ENCODE measurements at regions not wholly inside any gene's neighbourhood (a gene's known extent, or its start where the extent isn't known, plus 50 kb on each side); places are given as distances from the start of the nearest gene placed in this dataset.
"Not testable (repeated sequence)": the region's sequence is repeated elsewhere in the genome, so short reads cannot be mapped to it uniquely, and the experiment has no call there.

DNA sequence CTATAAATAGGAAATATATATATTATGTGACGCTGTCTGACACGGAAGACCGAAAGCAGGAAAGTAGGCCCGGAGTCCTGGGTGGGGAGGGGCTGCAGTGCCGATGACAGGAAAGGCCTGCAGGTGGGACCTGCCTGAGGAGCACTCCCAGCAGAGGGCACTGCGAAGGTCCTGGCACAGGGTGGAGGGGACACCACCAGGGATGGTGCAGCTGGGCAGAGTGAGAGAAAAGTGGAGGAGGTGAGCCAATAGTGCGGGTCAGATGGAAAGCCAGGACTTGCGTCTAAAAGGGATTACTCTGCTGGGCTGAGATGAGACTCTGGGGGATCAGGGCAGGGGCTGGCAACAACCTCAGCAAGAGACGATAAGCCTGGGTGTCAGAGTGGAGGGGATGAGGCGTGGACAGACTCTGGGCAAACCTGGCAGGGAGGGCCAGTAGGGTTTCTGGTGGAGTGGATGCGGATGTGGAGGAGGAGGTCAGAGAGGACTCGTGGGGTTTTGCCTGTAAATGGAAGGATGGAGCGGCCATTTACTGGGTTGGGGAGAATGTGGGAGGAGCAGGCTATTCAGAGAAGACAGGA, 118.2 kb upstream of the ZNF746 start:
- DNase-seq (no peak), FAIRE-seq (no peak)
- Histone ChIP-seq H3K4me3 (ENCODE audit: low read depth in 1 of 3, low read length in 3 of 3) (no peak overlapping the region), H3K36me3 (ENCODE audit: control insufficient read depth in 3 of 3, insufficient read depth in 2 of 3, low read depth in 1 of 3, low read length in 3 of 3) (peaks cover 11 to 88% (median 34%) of the 10 kb centered on the region in 3 donors), H3K9me3 (ENCODE audit: control insufficient read depth in 2 of 2, insufficient read depth in 1 of 2, low read depth in 1 of 2, low read length in 1 of 2) (no peaks in the 10 kb centered on the region), H3K4me1 (ENCODE audit: control insufficient read depth in 3 of 3, insufficient read depth in 2 of 3, low read depth in 1 of 3, low read length in 2 of 3) (no peaks in the 10 kb centered on the region), H3K27ac (ENCODE audit: low read depth in 1 of 3, low read length in 2 of 3) (no peak overlapping the region), H3K27me3 (ENCODE audit: control insufficient read depth in 3 of 3, insufficient read depth in 3 of 3, low read length in 3 of 3) (no peaks in the 10 kb centered on the region)
- 87 to 93% (median 92%) methylated on average over 13 of the region's 13 CpGs for WGBS, 3 donors

DNA sequence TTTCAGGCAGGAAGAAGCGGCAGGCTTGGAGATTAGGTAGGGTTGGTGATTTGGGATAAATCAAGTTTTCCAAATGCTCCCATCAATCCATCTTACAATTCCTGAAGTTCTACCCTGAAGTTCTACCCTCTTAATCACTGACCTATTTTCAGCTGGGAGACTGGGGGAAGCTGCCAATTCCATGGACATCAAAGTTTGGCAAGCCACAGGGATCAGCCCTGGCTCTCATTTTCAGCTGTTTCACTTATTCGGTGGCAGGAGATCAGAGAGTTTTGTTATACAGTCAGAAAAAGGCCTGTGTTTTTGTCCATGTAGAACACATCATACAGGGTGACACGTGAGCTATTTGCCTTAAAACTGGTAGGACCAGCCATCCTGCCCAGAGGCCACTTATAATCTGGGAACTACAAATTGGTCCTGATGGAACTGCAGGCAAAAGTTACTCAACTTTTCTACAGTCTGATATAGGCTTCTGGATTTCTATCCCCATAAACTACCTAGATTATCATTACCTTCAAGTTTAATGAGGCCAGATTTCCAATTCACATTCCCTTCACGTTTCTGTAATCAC, 112.9 kb upstream of the ZNF746 start:
- Histone ChIP-seq H3K4me3 (ENCODE audit: low read depth in 1 of 3, low read length in 3 of 3) (no peak overlapping the region), H3K36me3 (ENCODE audit: control insufficient read depth in 3 of 3, insufficient read depth in 2 of 3, low read depth in 1 of 3, low read length in 3 of 3) (peaks cover 7 to 64% (median 15%) of the 10 kb centered on the region in 3 donors), H3K9me3 (ENCODE audit: control insufficient read depth in 2 of 2, insufficient read depth in 1 of 2, low read depth in 1 of 2, low read length in 1 of 2) (no peaks in the 10 kb centered on the region), H3K27ac (ENCODE audit: low read depth in 1 of 3, low read length in 2 of 3) (no peak overlapping the region), H3K27me3 (ENCODE audit: control insufficient read depth in 3 of 3, insufficient read depth in 3 of 3, low read length in 3 of 3) (no peaks in the 10 kb centered on the region), H3K4me1 (ENCODE audit: control insufficient read depth in 3 of 3, insufficient read depth in 2 of 3, low read depth in 1 of 3, low read length in 2 of 3) (no peaks in the 10 kb centered on the region)
- WGBS, 3 donors: 89 to 94% (median 91%) methylated on average over 4 of the region's 4 CpGs
- FAIRE-seq (no peak), DNase-seq (no peak)

- FAIRE-seq: no peak
- Histone ChIP-seq H3K36me3 (ENCODE audit: control insufficient read depth in 3 of 3, insufficient read depth in 2 of 3, low read depth in 1 of 3, low read length in 3 of 3) (peaks cover 7 to 60% (median 12%) of the 10 kb centered on the region in 3 donors), H3K27ac (ENCODE audit: low read depth in 1 of 3, low read length in 2 of 3) (no peak overlapping the region), H3K27me3 (ENCODE audit: control insufficient read depth in 3 of 3, insufficient read depth in 3 of 3, low read length in 3 of 3) (no peaks in the 10 kb centered on the region), H3K4me1 (ENCODE audit: control insufficient read depth in 3 of 3, insufficient read depth in 2 of 3, low read depth in 1 of 3, low read length in 2 of 3) (no peaks in the 10 kb centered on the region), H3K9me3 (ENCODE audit: control insufficient read depth in 2 of 2, insufficient read depth in 1 of 2, low read depth in 1 of 2, low read length in 1 of 2) (no peaks in the 10 kb centered on the region), H3K4me3 (ENCODE audit: low read depth in 1 of 3, low read length in 3 of 3) (no peak overlapping the region)
- DNase-seq: no peak
- WGBS, 3 donors: 98 to 100% (median 98%) methylated on average over 2 of the region's 2 CpGs
Observed at GRCh38 chr7:149608168-149608567, 110.6 kb upstream of the ZNF746 start.

DNA sequence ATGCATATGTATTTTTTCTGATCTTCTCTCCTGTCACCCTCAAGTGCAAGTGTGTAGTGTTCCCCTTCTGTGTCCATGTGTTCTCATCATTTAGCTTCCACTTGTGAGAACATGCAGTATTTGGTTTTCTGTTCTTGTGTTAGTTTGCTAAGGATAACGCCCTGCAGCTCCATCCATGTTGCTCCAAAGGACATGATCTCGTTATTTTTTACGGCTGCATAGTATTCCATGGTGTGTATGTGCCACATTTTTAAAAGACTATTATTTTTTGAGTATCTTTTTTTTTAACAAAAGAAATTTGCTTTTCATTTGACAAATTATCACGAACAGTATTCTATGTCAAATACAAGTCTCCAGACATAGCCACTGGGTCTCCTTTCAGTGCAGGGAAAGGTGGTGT, 110.1 kb upstream of the ZNF746 start:
- WGBS, 3 donors: 98 to 99% (median 99%) methylated on average over 4 of the region's 4 CpGs

DNA sequence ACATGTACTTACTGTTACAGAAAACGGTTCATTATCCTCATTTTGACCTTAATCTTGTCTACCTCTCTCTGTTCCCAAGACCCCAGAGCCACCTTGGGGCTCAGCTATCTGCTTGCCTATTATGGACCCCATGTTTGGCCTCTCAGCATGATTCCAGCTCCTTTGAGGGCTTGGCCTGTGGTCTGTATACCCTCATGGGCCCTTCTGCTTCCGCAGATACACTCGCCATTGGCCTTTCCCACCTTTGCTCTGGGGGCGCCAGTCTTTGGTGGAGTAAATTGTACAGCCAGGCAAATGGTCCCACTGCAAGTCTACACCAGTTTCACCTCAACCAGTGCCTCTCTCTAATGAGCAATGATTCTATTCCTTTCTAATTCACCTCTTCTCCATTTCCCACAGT, 109.2 kb upstream of the ZNF746 start:
- peaks cover 8 to 56% (median 9%) of the 10 kb centered on the region in 3 donors for H3K36me3 ChIP-seq (ENCODE audit: control insufficient read depth in 3 of 3, insufficient read depth in 2 of 3, low read depth in 1 of 3, low read length in 3 of 3)

More for the DNA sequence above, 110.1 kb upstream of the ZNF746 start:
- Histone ChIP-seq H3K4me3 (ENCODE audit: low read depth in 1 of 3, low read length in 3 of 3) (no peak overlapping the region), H3K27me3 (ENCODE audit: control insufficient read depth in 3 of 3, insufficient read depth in 3 of 3, low read length in 3 of 3) (no peaks in the 10 kb centered on the region), H3K4me1 (ENCODE audit: control insufficient read depth in 3 of 3, insufficient read depth in 2 of 3, low read depth in 1 of 3, low read length in 2 of 3) (no peaks in the 10 kb centered on the region), H3K27ac (ENCODE audit: low read depth in 1 of 3, low read length in 2 of 3) (no peak overlapping the region), H3K36me3 (ENCODE audit: control insufficient read depth in 3 of 3, insufficient read depth in 2 of 3, low read depth in 1 of 3, low read length in 3 of 3) (peaks cover 9 to 56% (median 10%) of the 10 kb centered on the region in 3 donors), H3K9me3 (ENCODE audit: control insufficient read depth in 2 of 2, insufficient read depth in 1 of 2, low read depth in 1 of 2, low read length in 1 of 2) (no peaks in the 10 kb centered on the region)
- FAIRE-seq (no peak), DNase-seq (no peak)

GRCh38 chr7:149605696-149606095, 108.1 kb upstream of the ZNF746 start:
- FAIRE-seq (no peak), DNase-seq (no peak)
- Histone ChIP-seq H3K27ac (ENCODE audit: low read depth in 1 of 3, low read length in 2 of 3) (no peak overlapping the region), H3K4me1 (ENCODE audit: control insufficient read depth in 3 of 3, insufficient read depth in 2 of 3, low read depth in 1 of 3, low read length in 2 of 3) (no peaks in the 10 kb centered on the region), H3K9me3 (ENCODE audit: control insufficient read depth in 2 of 2, insufficient read depth in 1 of 2, low read depth in 1 of 2, low read length in 1 of 2) (no peaks in the 10 kb centered on the region), H3K36me3 (ENCODE audit: control insufficient read depth in 3 of 3, insufficient read depth in 2 of 3, low read depth in 1 of 3, low read length in 3 of 3) (peaks cover 6 to 55% (median 6%) of the 10 kb centered on the region in 3 donors), H3K4me3 (ENCODE audit: low read depth in 1 of 3, low read length in 3 of 3) (no peak overlapping the region), H3K27me3 (ENCODE audit: control insufficient read depth in 3 of 3, insufficient read depth in 3 of 3, low read length in 3 of 3) (no peaks in the 10 kb centered on the region)
- WGBS, 3 donors: 80 to 95% (median 92%) methylated on average over 6 of the region's 6 CpGs

More for the DNA sequence above, 109.2 kb upstream of the ZNF746 start:
- no peak for DNase-seq
- Histone ChIP-seq H3K27ac (ENCODE audit: low read depth in 1 of 3, low read length in 2 of 3) (no peak overlapping the region), H3K4me3 (ENCODE audit: low read depth in 1 of 3, low read length in 3 of 3) (no peak overlapping the region), H3K9me3 (ENCODE audit: control insufficient read depth in 2 of 2, insufficient read depth in 1 of 2, low read depth in 1 of 2, low read length in 1 of 2) (no peaks in the 10 kb centered on the region), H3K4me1 (ENCODE audit: control insufficient read depth in 3 of 3, insufficient read depth in 2 of 3, low read depth in 1 of 3, low read length in 2 of 3) (no peaks in the 10 kb centered on the region), H3K27me3 (ENCODE audit: control insufficient read depth in 3 of 3, insufficient read depth in 3 of 3, low read length in 3 of 3) (no peaks in the 10 kb centered on the region)
- no peak for FAIRE-seq
- WGBS, 3 donors: 94 to 95% (median 95%) methylated on average over 4 of the region's 4 CpGs

GRCh38 chr7:149604521-149604920, 106.9 kb upstream of the ZNF746 start:
- Histone ChIP-seq H3K4me3 (ENCODE audit: low read depth in 1 of 3, low read length in 3 of 3) (no peak overlapping the region), H3K4me1 (ENCODE audit: control insufficient read depth in 3 of 3, insufficient read depth in 2 of 3, low read depth in 1 of 3, low read length in 2 of 3) (no peaks in the 10 kb centered on the region), H3K9me3 (ENCODE audit: control insufficient read depth in 2 of 2, insufficient read depth in 1 of 2, low read depth in 1 of 2, low read length in 1 of 2) (no peaks in the 10 kb centered on the region), H3K27ac (ENCODE audit: low read depth in 1 of 3, low read length in 2 of 3) (no peak overlapping the region), H3K36me3 (ENCODE audit: control insufficient read depth in 3 of 3, insufficient read depth in 2 of 3, low read depth in 1 of 3, low read length in 3 of 3) (peaks cover 4 to 52% (median 6%) of the 10 kb centered on the region in 3 donors), H3K27me3 (ENCODE audit: control insufficient read depth in 3 of 3, insufficient read depth in 3 of 3, low read length in 3 of 3) (no peaks in the 10 kb centered on the region)
- DNase-seq (no peak), FAIRE-seq (no peak)
- WGBS, 3 donors: 91 to 97% (median 95%) methylated on average over 4 of the region's 4 CpGs

- H3K27me3 ChIP-seq (ENCODE audit: control insufficient read depth in 3 of 3, insufficient read depth in 3 of 3, low read length in 3 of 3); FAIRE-seq; H3K4me3 ChIP-seq (ENCODE audit: low read depth in 1 of 3, low read length in 3 of 3); H3K4me1 ChIP-seq (ENCODE audit: control insufficient read depth in 3 of 3, insufficient read depth in 2 of 3, low read depth in 1 of 3, low read length in 2 of 3); DNase-seq; H3K9me3 ChIP-seq (ENCODE audit: control insufficient read depth in 2 of 2, insufficient read depth in 1 of 2, low read depth in 1 of 2, low read length in 1 of 2); H3K27ac ChIP-seq (ENCODE audit: low read depth in 1 of 3, low read length in 2 of 3): not testable (repeated sequence)
- WGBS, 3 donors: 73 to 80% (median 73%) methylated on average over 21 of the region's 21 CpGs
- peaks cover 7 to 61% (median 8%) of the 10 kb centered on the region in 3 donors for H3K36me3 ChIP-seq (ENCODE audit: control insufficient read depth in 3 of 3, insufficient read depth in 2 of 3, low read depth in 1 of 3, low read length in 3 of 3)
Observed at GRCh38 chr7:149600669-149601330, 103.2 kb upstream of the ZNF746 start.
